ENCODE measurements at regions not wholly inside any gene's neighbourhood (a gene's known extent, or its start where the extent isn't known, plus 50 kb on each side); places are given as distances from the start of the nearest gene placed in this dataset.

- H3K4me2 ChIP-seq (ENCODE audit: low read length, poor library complexity, severe bottlenecking), result no peak overlapping the region
- no peak overlapping the region for H3K14ac ChIP-seq (ENCODE audit: low read length in 2 of 2)
- H2BK15ac ChIP-seq (ENCODE audit: low read depth, poor library complexity, severe bottlenecking), result no peak overlapping the region
- H3K18ac ChIP-seq (ENCODE audit: low read depth in 1 of 2, low read length in 2 of 2), result no peak overlapping the region
- no peak overlapping the region for H3K4me3 ChIP-seq (ENCODE audit: insufficient read depth in 1 of 2, low read depth in 1 of 2, low read length in 2 of 2)
- H4K91ac ChIP-seq (ENCODE audit: low read length), result no peak overlapping the region
- no peak overlapping the region for H3K4ac ChIP-seq (ENCODE audit: low read depth in 1 of 2, low read length in 2 of 2)
- no peak overlapping the region for H4K8ac ChIP-seq (ENCODE audit: low read length)
- no peak for DNase-seq
- no peak overlapping the region for H2BK120ac ChIP-seq (ENCODE audit: low read depth, low read length)
- no peak overlapping the region for H3K23ac ChIP-seq (ENCODE audit: low read length in 2 of 2)
- H3K27me3 ChIP-seq (ENCODE audit: control insufficient read depth in 1 of 2, insufficient read depth in 1 of 2, low read length in 2 of 2), result peaks cover 0 to 5% of the 10 kb centered on the region in 2 experiments
- no peak overlapping the region for H2BK5ac ChIP-seq (ENCODE audit: low read depth, low read length, poor library complexity, severe bottlenecking)
- peaks cover 15% of the 10 kb centered on the region for H3K9me3 ChIP-seq (ENCODE audit: control insufficient read depth, low read length)
- H2BK12ac ChIP-seq (ENCODE audit: low read length in 2 of 2), result no peak overlapping the region
- H3K27ac ChIP-seq (ENCODE audit: low read length, poor library complexity, severe bottlenecking), result no peak overlapping the region
- 92% methylated on average over 3 of the region's 3 CpGs for WGBS
- H3K36me3 ChIP-seq (ENCODE audit: control insufficient read depth in 1 of 2, insufficient read depth in 2 of 2, low read depth in 1 of 2, low read length in 2 of 2), result no peaks in the 10 kb centered on the region
- H3K9ac ChIP-seq (ENCODE audit: low read length), result no peak overlapping the region
- no peaks in the 10 kb centered on the region for H3K4me1 ChIP-seq (ENCODE audit: control insufficient read depth, insufficient read depth, low read depth, low read length)
- H3K79me1 ChIP-seq (replicated peaks; ENCODE audit: low read length, poor library complexity, severe bottlenecking), result no peaks in the 10 kb centered on the region
- no peak overlapping the region for H2AK5ac ChIP-seq (ENCODE audit: low read length, severe bottlenecking)
- no peak overlapping the region for H2AFZ ChIP-seq (ENCODE audit: low read depth, low read length)
Measured at GRCh38 chr6:84392261-84392660, 164.8 kb upstream of the CEP162 start.

- DNase-seq, result no peak
- Histone ChIP-seq H4K8ac (ENCODE audit: low read length) (no peak overlapping the region), H3K4me3 (ENCODE audit: insufficient read depth in 1 of 2, low read depth in 1 of 2, low read length in 2 of 2) (no peak overlapping the region), H3K9ac (ENCODE audit: low read length) (no peak overlapping the region), H2BK120ac (ENCODE audit: low read depth, low read length) (no peak overlapping the region), H3K9me3 (ENCODE audit: control insufficient read depth, low read length) (peaks cover 26% of the 10 kb centered on the region), H3K18ac (ENCODE audit: low read depth in 1 of 2, low read length in 2 of 2) (no peak overlapping the region), H2BK15ac (ENCODE audit: low read depth, poor library complexity, severe bottlenecking) (no peak overlapping the region), H2AK5ac (ENCODE audit: low read length, severe bottlenecking) (no peak overlapping the region), H2AFZ (ENCODE audit: low read depth, low read length) (no peak overlapping the region), H2BK5ac (ENCODE audit: low read depth, low read length, poor library complexity, severe bottlenecking) (no peak overlapping the region), H2BK12ac (ENCODE audit: low read length in 2 of 2) (no peak overlapping the region), H3K4ac (ENCODE audit: low read depth in 1 of 2, low read length in 2 of 2) (no peak overlapping the region), H3K4me1 (ENCODE audit: control insufficient read depth, insufficient read depth, low read depth, low read length) (no peaks in the 10 kb centered on the region), H3K27me3 (ENCODE audit: control insufficient read depth in 1 of 2, insufficient read depth in 1 of 2, low read length in 2 of 2) (peaks cover 0 to 5% of the 10 kb centered on the region in 2 experiments), H3K4me2 (ENCODE audit: low read length, poor library complexity, severe bottlenecking) (no peak overlapping the region), H4K91ac (ENCODE audit: low read length) (no peak overlapping the region), H3K36me3 (ENCODE audit: control insufficient read depth in 1 of 2, insufficient read depth in 2 of 2, low read depth in 1 of 2, low read length in 2 of 2) (no peaks in the 10 kb centered on the region), H3K27ac (ENCODE audit: low read length, poor library complexity, severe bottlenecking) (no peak overlapping the region), H3K79me1 (replicated peaks; ENCODE audit: low read length, poor library complexity, severe bottlenecking) (no peaks in the 10 kb centered on the region), H3K14ac (ENCODE audit: low read length in 2 of 2) (no peak overlapping the region), H3K23ac (ENCODE audit: low read length in 2 of 2) (no peak overlapping the region)
- 97% methylated on average over 2 of the region's 2 CpGs for WGBS
Measured at GRCh38 chr6:84390851-84391250, 163.4 kb upstream of the CEP162 start.

GRCh38 chr6:84390334-84390733, 162.9 kb upstream of the CEP162 start:
- H2AK5ac ChIP-seq (ENCODE audit: low read length, severe bottlenecking), result no peak overlapping the region
- no peak overlapping the region for H4K91ac ChIP-seq (ENCODE audit: low read length)
- H3K36me3 ChIP-seq (ENCODE audit: control insufficient read depth in 1 of 2, insufficient read depth in 2 of 2, low read depth in 1 of 2, low read length in 2 of 2), result no peaks in the 10 kb centered on the region
- H3K27ac ChIP-seq (ENCODE audit: low read length, poor library complexity, severe bottlenecking), result no peak overlapping the region
- H3K9ac ChIP-seq (ENCODE audit: low read length), result no peak overlapping the region
- no peak overlapping the region for H2BK12ac ChIP-seq (ENCODE audit: low read length in 2 of 2)
- 75% methylated on average over 2 of the region's 2 CpGs for WGBS
- H3K4me2 ChIP-seq (ENCODE audit: low read length, poor library complexity, severe bottlenecking), result no peak overlapping the region
- no peaks in the 10 kb centered on the region for H3K4me1 ChIP-seq (ENCODE audit: control insufficient read depth, insufficient read depth, low read depth, low read length)
- H3K18ac ChIP-seq (ENCODE audit: low read depth in 1 of 2, low read length in 2 of 2), result no peak overlapping the region
- no peak overlapping the region for H3K4ac ChIP-seq (ENCODE audit: low read depth in 1 of 2, low read length in 2 of 2)
- peaks cover 31% of the 10 kb centered on the region for H3K9me3 ChIP-seq (ENCODE audit: control insufficient read depth, low read length)
- H3K4me3 ChIP-seq (ENCODE audit: insufficient read depth in 1 of 2, low read depth in 1 of 2, low read length in 2 of 2), result no peak overlapping the region
- no peak overlapping the region for H3K14ac ChIP-seq (ENCODE audit: low read length in 2 of 2)
- no peaks in the 10 kb centered on the region for H3K79me1 ChIP-seq (replicated peaks; ENCODE audit: low read length, poor library complexity, severe bottlenecking)
- no peak overlapping the region for H2BK120ac ChIP-seq (ENCODE audit: low read depth, low read length)
- no peak overlapping the region for H3K23ac ChIP-seq (ENCODE audit: low read length in 2 of 2)
- H3K27me3 ChIP-seq (ENCODE audit: control insufficient read depth in 1 of 2, insufficient read depth in 1 of 2, low read length in 2 of 2), result peaks cover 0 to 5% of the 10 kb centered on the region in 2 experiments
- H2BK15ac ChIP-seq (ENCODE audit: low read depth, poor library complexity, severe bottlenecking), result no peak overlapping the region
- no peak for DNase-seq
- H2AFZ ChIP-seq (ENCODE audit: low read depth, low read length), result no peak overlapping the region
- H4K8ac ChIP-seq (ENCODE audit: low read length), result no peak overlapping the region
- no peak overlapping the region for H2BK5ac ChIP-seq (ENCODE audit: low read depth, low read length, poor library complexity, severe bottlenecking)

- H2AFZ ChIP-seq (ENCODE audit: low read depth, low read length), result no peak overlapping the region
- H3K79me1 ChIP-seq (replicated peaks; ENCODE audit: low read length, poor library complexity, severe bottlenecking), result no peaks in the 10 kb centered on the region
- H4K91ac ChIP-seq (ENCODE audit: low read length), result no peak overlapping the region
- H3K4me3 ChIP-seq (ENCODE audit: insufficient read depth in 1 of 2, low read depth in 1 of 2, low read length in 2 of 2), result no peak overlapping the region
- no peaks in the 10 kb centered on the region for H3K36me3 ChIP-seq (ENCODE audit: control insufficient read depth in 1 of 2, insufficient read depth in 2 of 2, low read depth in 1 of 2, low read length in 2 of 2)
- H3K27me3 ChIP-seq (ENCODE audit: control insufficient read depth in 1 of 2, insufficient read depth in 1 of 2, low read length in 2 of 2), result no peaks in the 10 kb centered on the region
- H3K9me3 ChIP-seq (ENCODE audit: control insufficient read depth, low read length), result peaks cover 13% of the 10 kb centered on the region
- no peak overlapping the region for H3K4me2 ChIP-seq (ENCODE audit: low read length, poor library complexity, severe bottlenecking)
- H4K8ac ChIP-seq (ENCODE audit: low read length), result no peak overlapping the region
- no peak for DNase-seq
- H3K23ac ChIP-seq (ENCODE audit: low read length in 2 of 2), result no peak overlapping the region
- no peak overlapping the region for H3K18ac ChIP-seq (ENCODE audit: low read depth in 1 of 2, low read length in 2 of 2)
- no peak overlapping the region for H3K27ac ChIP-seq (ENCODE audit: low read length, poor library complexity, severe bottlenecking)
- H2AK5ac ChIP-seq (ENCODE audit: low read length, severe bottlenecking), result no peak overlapping the region
- no peak overlapping the region for H3K4ac ChIP-seq (ENCODE audit: low read depth in 1 of 2, low read length in 2 of 2)
- WGBS, result 89% methylated on average over 1 of the region's 3 CpGs
- H2BK5ac ChIP-seq (ENCODE audit: low read depth, low read length, poor library complexity, severe bottlenecking), result no peak overlapping the region
- no peak overlapping the region for H3K14ac ChIP-seq (ENCODE audit: low read length in 2 of 2)
- no peak overlapping the region for H3K9ac ChIP-seq (ENCODE audit: low read length)
- no peaks in the 10 kb centered on the region for H3K4me1 ChIP-seq (ENCODE audit: control insufficient read depth, insufficient read depth, low read depth, low read length)
- H2BK15ac ChIP-seq (ENCODE audit: low read depth, poor library complexity, severe bottlenecking), result no peak overlapping the region
- H2BK12ac ChIP-seq (ENCODE audit: low read length in 2 of 2), result no peak overlapping the region
- H2BK120ac ChIP-seq (ENCODE audit: low read depth, low read length), result no peak overlapping the region
Measured at GRCh38 chr6:84379142-84379541, 151.7 kb upstream of the CEP162 start.
